Thoracic aorta (tissue), 2 donors: ENCODE measurements at regions not wholly inside any gene's neighbourhood (a gene's known extent, or its start where the extent isn't known, plus 50 kb on each side); places are given as distances from the start of the nearest gene placed in this dataset.

Source experiments
- ATAC-seq: fragments of 150-250 bp; one replicate; pipeline ENCODE4 v1.8.0; 2017; ENCODE audit warnings: low read depth; ENCODE audit not compliant: insufficient number of reproducible peaks, low FRiP score
- DNase-seq: peaks from one replicate; pipeline ENCODE4 v3.0.0-alpha.2; 2020; ENCODE audit warnings: low spot score
- H3K27ac ChIP-seq, 2 donors: fragments of 200-600 bp; sonication (generic); 1 replicate in 1 of 2; 2 replicates in 1 of 2; pipeline ENCODE4 v1.5.1; 2016; ENCODE audit warnings: mild to moderate bottlenecking in 2 of 2, moderate library complexity in 2 of 2
- H3K27me3 ChIP-seq: fragments of 200-600 bp; sonication (generic); replicated peaks from 2 replicates; pipeline ENCODE4 v1.6.0; 2016; ENCODE audit warnings: mild to moderate bottlenecking; ENCODE audit not compliant: insufficient read depth
- H3K36me3 ChIP-seq: fragments of 200-600 bp; sonication (generic); one replicate; pipeline ENCODE4 v1.5.1; 2016
- H3K4me1 ChIP-seq, 2 donors: fragments of 200-600 bp; sonication (generic); 1 replicate in 1 of 2; 2 replicates in 1 of 2; pipeline versions ENCODE4 v1.5.1 to v1.6.0; 2016; ENCODE audit warnings: low read depth in 2 of 2, mild to moderate bottlenecking in 1 of 2; ENCODE audit not compliant: control insufficient read depth in 1 of 2
- H3K4me3 ChIP-seq: fragments of 200-600 bp; sonication (generic); 2 replicates; pipeline ENCODE4 v1.5.1; 2016; ENCODE audit warnings: mild to moderate bottlenecking
- H3K9me3 ChIP-seq: fragments of 200-600 bp; sonication (generic); 2 replicates; pipeline ENCODE4 v1.5.1; 2016
- CTCF ChIP-seq: fragments of 200-600 bp; sonication (generic); IDR thresholded peaks from one replicate; pipeline ENCODE4 v1.5.1; 2019; ENCODE audit warnings: antibody characterized with exemption

GRCh38 chr2:138950486-138950885, 170.3 kb upstream of the NXPH2 start:
- DNase-seq = no peak
- no peak overlapping the region for H3K4me3 ChIP-seq
- H3K27me3 ChIP-seq = no peaks in the 10 kb centered on the region
- no peaks in the 10 kb centered on the region for H3K4me1 ChIP-seq
- no peak overlapping the region for H3K27ac ChIP-seq
- no peaks in the 10 kb centered on the region for H3K9me3 ChIP-seq
- no peaks in the 10 kb centered on the region for H3K36me3 ChIP-seq
- no peak for TF ChIP-seq CTCF
- no peak for ATAC-seq

GRCh38 chr2:138949517-138949916, 169.3 kb upstream of the NXPH2 start:
- no peak for DNase-seq
- no peaks in the 10 kb centered on the region for H3K27me3 ChIP-seq
- TF ChIP-seq CTCF = no peak
- H3K4me3 ChIP-seq = no peak overlapping the region
- no peaks in the 10 kb centered on the region for H3K36me3 ChIP-seq
- ATAC-seq = no peak
- no peaks in the 10 kb centered on the region for H3K4me1 ChIP-seq
- H3K27ac ChIP-seq = no peak overlapping the region
- H3K9me3 ChIP-seq = no peaks in the 10 kb centered on the region

- DNase-seq (no peak), ATAC-seq (no peak)
- Histone ChIP-seq H3K4me3 (no peak overlapping the region), H3K4me1 (no peaks in the 10 kb centered on the region), H3K9me3 (no peaks in the 10 kb centered on the region), H3K27me3 (no peaks in the 10 kb centered on the region), H3K36me3 (no peaks in the 10 kb centered on the region), H3K27ac (no peak overlapping the region)
- TF ChIP-seq CTCF = no peak
Observed at GRCh38 chr2:138948070-138948539, 167.9 kb upstream of the NXPH2 start.

- H3K4me3 ChIP-seq = no peak overlapping the region
- no peaks in the 10 kb centered on the region for H3K4me1 ChIP-seq
- ATAC-seq = no peak
- no peak for TF ChIP-seq CTCF
- no peaks in the 10 kb centered on the region for H3K27me3 ChIP-seq
- no peaks in the 10 kb centered on the region for H3K36me3 ChIP-seq
- no peak for DNase-seq
- no peak overlapping the region for H3K27ac ChIP-seq
- H3K9me3 ChIP-seq = no peaks in the 10 kb centered on the region
Observed at GRCh38 chr2:138943470-138943869, 163.3 kb upstream of the NXPH2 start.

GRCh38 chr2:138942466-138942865, 162.3 kb upstream of the NXPH2 start:
- Histone ChIP-seq H3K9me3 (no peaks in the 10 kb centered on the region), H3K27me3 (no peaks in the 10 kb centered on the region), H3K27ac (no peak overlapping the region), H3K4me3 (no peak overlapping the region), H3K36me3 (no peaks in the 10 kb centered on the region), H3K4me1 (no peaks in the 10 kb centered on the region)
- ATAC-seq (no peak), DNase-seq (no peak)
- no peak for TF ChIP-seq CTCF
